Cardiac fibroblast (primary cell): ENCODE measurements at regions not wholly inside any gene's neighbourhood (a gene's known extent, or its start where the extent isn't known, plus 50 kb on each side); places are given as distances from the start of the nearest gene placed in this dataset.

Experiments used
- DNase-seq, 2 donors: peaks; one replicate each; pipeline versions ENCODE4 v3.0.0 to v3.0.0-alpha.2; 2010; ENCODE audit warnings: low read depth in 2 of 2
- H3K4me3 ChIP-seq, 2 donors: replicated peaks in 1 of 2; 1 replicate in 1 of 2; 2 replicates in 1 of 2; pipeline ENCODE4 v1.5.1; 2011; ENCODE audit warnings: low read depth in 2 of 2, low read length in 2 of 2, mild to moderate bottlenecking in 2 of 2, moderate library complexity in 1 of 2
- TF ChIP-seq, protein P1 (sequence below): IDR thresholded peaks from one replicate; pipeline ENCODE4 v1.5.1; 2011; ENCODE audit warnings: low read depth, mild to moderate bottlenecking, low read length, inconsistent platforms

DNA sequence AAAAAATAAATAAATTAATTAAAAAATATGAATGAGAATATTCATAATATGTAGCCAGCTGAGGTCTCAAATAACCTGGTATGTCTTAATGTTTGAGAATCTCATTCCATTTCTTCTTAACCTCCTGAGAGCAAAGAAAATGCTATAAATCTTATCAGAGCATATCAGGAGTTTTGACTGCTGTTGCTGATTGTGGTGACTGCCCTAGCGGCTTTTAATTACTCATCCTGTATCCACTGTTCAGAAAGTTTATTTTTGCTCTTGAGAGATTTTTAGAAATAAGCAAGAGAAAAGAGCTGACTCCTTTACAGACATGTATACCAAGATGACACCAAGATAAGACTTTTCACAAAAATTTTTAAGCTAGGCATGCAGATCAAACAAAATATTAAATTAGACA, 454.8 kb upstream of the CBLB start:
- no peak overlapping the region for H3K4me3 ChIP-seq
- TF ChIP-seq, protein P1, sequence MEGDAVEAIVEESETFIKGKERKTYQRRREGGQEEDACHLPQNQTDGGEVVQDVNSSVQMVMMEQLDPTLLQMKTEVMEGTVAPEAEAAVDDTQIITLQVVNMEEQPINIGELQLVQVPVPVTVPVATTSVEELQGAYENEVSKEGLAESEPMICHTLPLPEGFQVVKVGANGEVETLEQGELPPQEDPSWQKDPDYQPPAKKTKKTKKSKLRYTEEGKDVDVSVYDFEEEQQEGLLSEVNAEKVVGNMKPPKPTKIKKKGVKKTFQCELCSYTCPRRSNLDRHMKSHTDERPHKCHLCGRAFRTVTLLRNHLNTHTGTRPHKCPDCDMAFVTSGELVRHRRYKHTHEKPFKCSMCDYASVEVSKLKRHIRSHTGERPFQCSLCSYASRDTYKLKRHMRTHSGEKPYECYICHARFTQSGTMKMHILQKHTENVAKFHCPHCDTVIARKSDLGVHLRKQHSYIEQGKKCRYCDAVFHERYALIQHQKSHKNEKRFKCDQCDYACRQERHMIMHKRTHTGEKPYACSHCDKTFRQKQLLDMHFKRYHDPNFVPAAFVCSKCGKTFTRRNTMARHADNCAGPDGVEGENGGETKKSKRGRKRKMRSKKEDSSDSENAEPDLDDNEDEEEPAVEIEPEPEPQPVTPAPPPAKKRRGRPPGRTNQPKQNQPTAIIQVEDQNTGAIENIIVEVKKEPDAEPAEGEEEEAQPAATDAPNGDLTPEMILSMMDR, result no peak
- DNase-seq, result no peak

DNA sequence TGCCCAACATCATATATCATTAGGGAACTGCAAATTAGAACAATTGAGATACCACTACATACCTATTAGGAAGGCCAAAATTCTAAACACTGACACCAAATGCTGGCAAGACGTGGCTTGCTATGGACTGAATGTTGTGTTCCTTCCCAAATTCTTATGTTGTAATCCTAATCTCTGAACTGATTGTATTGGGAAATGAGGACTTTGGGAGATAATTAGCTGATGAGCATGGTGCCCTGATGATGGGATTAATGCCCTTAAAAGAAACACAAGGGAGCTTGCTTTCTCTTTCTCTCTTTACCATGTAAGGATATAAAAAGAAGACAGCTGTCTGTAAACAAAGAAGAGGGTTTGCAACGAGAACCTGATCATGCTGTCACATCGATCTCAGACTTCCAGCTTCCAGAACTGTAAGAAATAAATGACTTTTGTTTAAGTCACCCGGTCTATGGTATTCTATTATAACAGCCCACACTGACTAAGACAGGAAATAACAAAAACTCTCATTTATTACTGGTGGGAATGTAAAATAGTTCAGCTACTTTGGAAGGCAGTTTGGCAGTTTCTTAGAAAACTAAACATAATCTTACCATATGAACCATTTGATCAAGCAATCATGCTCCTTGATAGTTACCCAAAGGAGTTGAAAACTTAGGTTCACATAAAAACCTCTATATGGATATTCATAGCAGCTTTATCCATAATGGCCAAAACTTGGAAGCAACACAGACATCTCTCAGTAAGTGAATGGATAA, 458.3 kb upstream of the CBLB start:
- TF ChIP-seq, protein P1, result no peak
- H3K4me3 ChIP-seq, result no peak overlapping the region
- DNase-seq, result peak; percentile 10 to 47

DNA sequence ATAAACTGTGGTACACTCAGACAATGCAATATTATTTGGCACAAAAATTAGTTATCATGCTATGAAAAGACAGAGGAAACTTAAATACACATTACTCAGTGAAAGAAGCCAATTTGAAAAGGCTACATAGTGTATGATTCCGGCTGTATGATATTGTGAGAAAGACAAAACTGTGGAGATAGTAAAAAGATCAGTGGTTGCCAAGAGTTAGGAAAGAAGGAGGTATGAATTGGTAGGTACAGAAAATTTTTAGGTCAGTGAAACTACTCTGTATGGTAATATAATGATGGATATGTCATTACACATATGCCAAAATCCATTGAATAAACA, 458.8 kb upstream of the CBLB start:
- no peak overlapping the region for H3K4me3 ChIP-seq
- no peak for DNase-seq
- TF ChIP-seq, protein P1, result no peak

DNA sequence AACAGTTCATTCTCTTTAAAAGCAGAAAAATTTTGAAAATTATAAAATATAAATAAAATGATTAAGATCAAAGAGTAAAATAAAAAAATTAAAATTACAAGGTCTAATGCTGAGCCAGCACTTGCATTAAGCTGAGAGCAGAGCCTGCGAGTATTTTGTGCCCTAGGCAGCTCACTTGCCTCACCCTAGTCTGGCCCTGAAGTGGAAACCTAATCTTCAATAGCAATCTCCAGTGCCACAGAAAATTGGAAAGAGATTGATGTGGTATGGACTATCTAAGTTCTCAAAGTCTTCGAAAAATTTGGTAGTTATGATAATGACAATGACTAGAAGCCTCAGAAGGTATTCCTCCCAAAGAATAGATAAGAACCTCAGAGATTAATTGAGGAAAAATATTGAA, 459.4 kb upstream of the CBLB start:
- no peak for DNase-seq
- H3K4me3 ChIP-seq, result no peak overlapping the region
- TF ChIP-seq, protein P1, result no peak

DNA sequence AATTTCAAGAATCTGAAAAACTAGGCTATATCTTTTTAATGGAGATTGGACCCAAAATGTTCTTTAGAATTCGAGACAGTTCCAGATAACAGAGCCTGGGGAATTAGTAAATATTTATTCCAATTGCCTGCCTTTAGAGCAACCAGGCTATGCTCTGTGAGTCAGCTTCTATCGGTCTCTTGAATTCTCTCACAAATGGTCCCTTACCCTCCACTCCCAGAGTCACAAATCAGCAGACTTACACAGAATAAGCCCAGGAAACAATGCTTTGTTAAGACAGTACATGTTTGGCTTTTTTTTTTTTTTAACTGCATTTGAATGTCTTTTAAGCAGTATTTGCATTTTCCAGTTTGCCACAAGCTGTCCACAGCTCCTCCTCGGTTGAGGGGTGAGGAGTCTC, 460.7 kb upstream of the CBLB start:
- H3K4me3 ChIP-seq, result no peak overlapping the region
- TF ChIP-seq, protein P1, result no peak
- DNase-seq, result peak in 1 of 2 donors; percentile 9

DNA sequence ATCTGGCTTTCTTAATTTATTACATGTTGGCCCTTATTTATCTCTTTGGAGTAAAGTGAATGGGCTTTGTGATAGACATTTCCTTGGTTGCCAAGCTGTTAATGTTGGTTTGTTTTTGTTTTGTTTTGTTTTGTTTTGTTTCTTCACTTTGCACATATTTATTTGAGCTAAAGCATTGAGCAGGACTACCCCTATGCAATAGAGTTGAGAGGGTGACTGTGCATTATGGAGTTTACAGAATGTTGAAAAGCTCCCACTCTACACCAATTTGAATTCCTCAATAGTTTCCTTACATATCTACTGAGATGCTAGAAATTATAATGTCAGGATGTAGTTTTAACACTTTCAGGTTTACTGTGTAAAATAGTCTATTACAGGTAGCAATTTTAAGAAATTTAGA, 462.8 kb upstream of the CBLB start:
- no peak overlapping the region for H3K4me3 ChIP-seq
- DNase-seq, result no peak
- TF ChIP-seq, protein P1, result no peak

DNA sequence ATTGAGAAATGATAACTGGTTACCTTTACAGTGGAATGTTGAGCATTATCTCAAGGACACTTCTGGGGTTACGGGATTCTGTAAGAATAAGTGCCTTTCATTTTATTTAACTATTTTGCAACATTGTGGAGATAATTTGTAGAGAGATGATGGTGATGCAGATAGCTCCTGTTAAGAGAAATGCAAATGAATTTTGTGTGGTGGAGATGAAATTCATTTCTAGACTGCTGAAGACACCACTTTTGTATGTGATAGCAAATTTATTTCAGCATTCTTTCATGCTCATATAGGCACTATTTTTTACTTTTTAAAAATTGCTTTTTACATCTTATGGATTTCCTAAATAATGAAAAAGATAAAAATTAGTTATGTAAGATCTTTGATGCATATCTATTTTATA, 463.3 kb upstream of the CBLB start:
- H3K4me3 ChIP-seq, result no peak overlapping the region
- TF ChIP-seq, protein P1, result no peak
- DNase-seq, result no peak
